Nephron (organoid): ENCODE measurements at regions not wholly inside any gene's neighbourhood (a gene's known extent, or its start where the extent isn't known, plus 50 kb on each side); places are given as distances from the start of the nearest gene placed in this dataset.
A peak's percentile ranks its signal among the peaks of the same experiment; 100 is the strongest.
"Not testable (repeated sequence)": the region's sequence is repeated elsewhere in the genome, so short reads cannot be mapped to it uniquely, and the experiment has no call there.

Source experiments
- H3K27ac Mint-ChIP-seq, 3 experiments: 2 replicates each; pipeline ENCODE4 v1.8.0; 2020; ENCODE audit warnings: mixed read lengths in 3 of 3, mild to moderate bottlenecking in 2 of 3, moderate library complexity in 1 of 3
- H3K27me3 Mint-ChIP-seq: 2 replicates; pipeline ENCODE4 v1.8.0; 2021; ENCODE audit warnings: low read depth, mild to moderate bottlenecking, moderate library complexity, mixed read lengths
- H3K36me3 Mint-ChIP-seq: 2 replicates; pipeline ENCODE4 v1.8.0; 2020; ENCODE audit warnings: low read depth, mixed read lengths
- H3K4me1 Mint-ChIP-seq: 2 replicates; pipeline ENCODE4 v1.8.0; 2020; ENCODE audit warnings: mixed read lengths
- H3K4me3 Mint-ChIP-seq, 3 experiments: 2 replicates each; pipeline ENCODE4 v1.8.0; 2020; ENCODE audit warnings: mild to moderate bottlenecking in 3 of 3, mixed read lengths in 3 of 3, moderate library complexity in 2 of 3
- H3K9me3 Mint-ChIP-seq: 2 replicates; pipeline ENCODE4 v1.8.0; 2020; ENCODE audit warnings: mixed read lengths
- TF ChIP-seq, protein P1 (sequence below), 3 experiments: fragments of 200-600 bp; sonication (generic); IDR thresholded peaks; one replicate each; pipeline ENCODE4 v1.5.0; 2021; ENCODE audit warnings: antibody characterized with exemption in 3 of 3; ENCODE audit not compliant: unreplicated experiment in 3 of 3

DNA sequence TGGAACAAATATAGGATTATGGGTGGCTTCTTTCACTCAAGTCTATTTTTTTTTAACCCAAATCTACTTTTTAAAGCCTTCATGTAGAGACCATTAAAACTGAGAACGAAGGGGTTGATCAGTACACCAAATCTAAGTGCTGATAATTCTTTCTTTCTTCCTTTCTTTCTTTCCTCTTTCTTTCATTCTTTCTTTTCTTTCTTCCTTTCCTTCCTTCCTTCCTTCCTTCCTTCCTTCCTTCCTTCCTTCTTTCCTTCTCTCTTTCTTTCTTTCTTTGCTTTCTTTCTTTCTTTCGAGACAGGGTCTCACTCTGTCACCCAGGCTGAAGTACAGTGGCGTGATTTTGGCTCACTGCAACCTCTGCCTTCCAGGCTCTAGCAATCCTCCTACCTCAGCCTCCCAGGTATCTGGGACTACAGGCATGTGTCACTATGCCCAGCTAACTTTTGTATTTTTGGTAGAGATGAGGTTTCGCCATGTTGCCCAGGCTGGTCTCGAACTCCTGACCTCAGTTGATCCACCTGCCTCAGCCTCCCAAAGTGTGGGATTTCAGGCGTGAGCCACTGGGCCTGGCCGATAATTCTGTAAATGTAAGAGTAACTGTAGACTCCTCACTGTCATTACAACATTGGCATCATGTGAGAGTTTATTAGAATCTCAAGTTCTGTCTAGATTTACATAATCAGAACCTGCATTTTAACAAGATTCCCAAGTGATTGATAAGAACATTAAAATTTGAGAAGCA is 236.4 kb downstream of the TFEC start:
- H3K27me3 Mint-ChIP-seq, result no peaks in the 10 kb centered on the region
- H3K27ac Mint-ChIP-seq, result no peak overlapping the region
- no peaks in the 10 kb centered on the region for H3K4me1 Mint-ChIP-seq
- no peaks in the 10 kb centered on the region for H3K36me3 Mint-ChIP-seq
- H3K9me3 Mint-ChIP-seq, result no peaks in the 10 kb centered on the region
- H3K4me3 Mint-ChIP-seq, result no peak overlapping the region
- TF ChIP-seq, protein P1, sequence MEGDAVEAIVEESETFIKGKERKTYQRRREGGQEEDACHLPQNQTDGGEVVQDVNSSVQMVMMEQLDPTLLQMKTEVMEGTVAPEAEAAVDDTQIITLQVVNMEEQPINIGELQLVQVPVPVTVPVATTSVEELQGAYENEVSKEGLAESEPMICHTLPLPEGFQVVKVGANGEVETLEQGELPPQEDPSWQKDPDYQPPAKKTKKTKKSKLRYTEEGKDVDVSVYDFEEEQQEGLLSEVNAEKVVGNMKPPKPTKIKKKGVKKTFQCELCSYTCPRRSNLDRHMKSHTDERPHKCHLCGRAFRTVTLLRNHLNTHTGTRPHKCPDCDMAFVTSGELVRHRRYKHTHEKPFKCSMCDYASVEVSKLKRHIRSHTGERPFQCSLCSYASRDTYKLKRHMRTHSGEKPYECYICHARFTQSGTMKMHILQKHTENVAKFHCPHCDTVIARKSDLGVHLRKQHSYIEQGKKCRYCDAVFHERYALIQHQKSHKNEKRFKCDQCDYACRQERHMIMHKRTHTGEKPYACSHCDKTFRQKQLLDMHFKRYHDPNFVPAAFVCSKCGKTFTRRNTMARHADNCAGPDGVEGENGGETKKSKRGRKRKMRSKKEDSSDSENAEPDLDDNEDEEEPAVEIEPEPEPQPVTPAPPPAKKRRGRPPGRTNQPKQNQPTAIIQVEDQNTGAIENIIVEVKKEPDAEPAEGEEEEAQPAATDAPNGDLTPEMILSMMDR (IDR thresholded peaks at IDR 0.05; ENCODE audit: unreplicated experiment in 3 of 3), result no peak

DNA sequence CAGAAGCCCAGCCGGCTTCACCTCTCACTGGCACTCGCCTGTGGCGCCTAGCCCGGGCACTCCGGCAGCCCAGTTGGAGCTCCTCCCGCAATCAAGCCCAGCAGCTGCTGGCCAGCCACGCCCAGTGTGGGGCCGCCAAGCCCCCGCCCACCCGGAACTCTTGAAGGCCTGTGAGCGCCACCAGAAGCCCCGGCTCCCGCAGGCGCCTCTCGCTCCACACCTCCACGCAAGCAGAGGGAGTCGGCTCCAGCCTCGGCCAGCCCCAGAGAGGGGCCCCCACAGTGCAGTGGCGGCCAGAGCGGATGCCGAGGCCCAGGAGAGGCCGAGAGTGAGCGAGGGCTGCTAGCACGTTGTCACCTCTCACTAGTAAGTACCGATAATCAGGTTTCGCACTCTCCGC is 240.7 kb downstream of the TFEC start:
- no peaks in the 10 kb centered on the region for H3K4me1 Mint-ChIP-seq
- H3K9me3 Mint-ChIP-seq, result peaks cover 3% of the 10 kb centered on the region
- TF ChIP-seq, protein P1 (IDR thresholded peaks at IDR 0.05; ENCODE audit: unreplicated experiment in 3 of 3), result no peak
- H3K4me3 Mint-ChIP-seq, result no peak overlapping the region
- H3K36me3 Mint-ChIP-seq, result no peaks in the 10 kb centered on the region
- H3K27ac Mint-ChIP-seq, result no peak overlapping the region
- H3K27me3 Mint-ChIP-seq, result peaks cover 6% of the 10 kb centered on the region

DNA sequence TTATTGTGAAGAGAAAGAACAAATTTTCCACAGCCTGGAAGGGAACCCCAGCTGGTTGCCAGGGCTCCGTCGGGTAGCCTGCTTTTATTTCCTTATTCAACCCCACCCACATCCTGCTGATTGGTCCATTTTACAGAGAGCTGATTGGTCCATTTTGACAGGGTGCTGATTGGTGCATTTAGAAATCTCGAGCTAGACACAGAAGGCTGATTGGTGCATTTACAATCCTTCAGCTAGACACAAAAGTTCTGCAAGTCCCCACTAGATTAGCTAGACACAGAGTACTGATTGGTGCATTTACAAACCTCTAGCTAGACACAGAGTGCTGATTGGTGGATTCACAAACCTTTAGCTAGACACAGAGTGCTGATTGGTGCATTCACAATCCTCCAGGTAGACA is 241.1 kb downstream of the TFEC start:
- H3K27ac Mint-ChIP-seq, H3K27me3 Mint-ChIP-seq, H3K4me1 Mint-ChIP-seq, H3K4me3 Mint-ChIP-seq, H3K9me3 Mint-ChIP-seq, H3K36me3 Mint-ChIP-seq: not testable (repeated sequence)

DNA sequence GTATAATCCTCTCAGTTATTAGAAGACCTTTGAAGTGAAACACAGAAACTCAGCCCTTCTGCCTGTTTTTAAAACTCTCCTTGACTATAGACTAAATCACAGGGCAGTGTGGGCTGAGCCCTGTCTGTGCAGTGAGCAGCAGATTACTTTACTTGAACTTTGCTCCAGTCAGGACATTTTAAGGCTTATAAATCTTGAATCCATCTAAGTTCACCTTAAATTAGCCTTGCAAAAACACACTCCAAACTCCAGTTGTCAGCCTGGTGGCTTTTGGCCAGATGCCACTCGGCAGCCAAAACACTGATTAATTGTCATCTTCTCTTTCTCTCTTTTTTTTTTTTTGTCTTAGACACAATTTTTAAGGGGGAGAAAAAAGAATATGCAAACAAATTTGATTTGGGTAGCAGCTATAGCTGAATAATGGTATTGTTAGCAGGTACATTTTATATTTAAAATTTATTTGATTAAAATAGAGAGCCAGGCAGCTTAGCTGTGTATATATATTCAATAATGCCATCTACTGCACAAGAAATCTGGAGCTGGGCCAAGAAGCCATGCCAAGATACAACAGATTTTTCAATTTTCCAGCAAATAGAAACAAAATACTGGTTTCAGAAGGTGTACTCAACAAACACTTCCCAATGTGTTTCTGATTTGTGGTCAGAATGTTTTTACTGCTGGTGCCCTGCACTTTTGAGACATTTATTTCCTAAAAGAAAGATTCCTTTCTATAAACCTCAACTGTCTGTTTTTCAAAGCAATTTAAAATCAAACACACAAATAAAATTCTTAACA is 247.7 kb downstream of the TFEC start:
- H3K9me3 Mint-ChIP-seq, result peaks cover 6% of the 10 kb centered on the region
- peaks cover 22% of the 10 kb centered on the region for H3K4me1 Mint-ChIP-seq
- peak overlapping the region; percentile 33 to 50 (median 38) for H3K4me3 Mint-ChIP-seq
- TF ChIP-seq, protein P1 (IDR thresholded peaks at IDR 0.05; ENCODE audit: unreplicated experiment in 3 of 3), result no peak
- peak overlapping the region; percentile 64 to 92 (median 65) for H3K27ac Mint-ChIP-seq
- peaks cover 15% of the 10 kb centered on the region for H3K27me3 Mint-ChIP-seq
- no peaks in the 10 kb centered on the region for H3K36me3 Mint-ChIP-seq

DNA sequence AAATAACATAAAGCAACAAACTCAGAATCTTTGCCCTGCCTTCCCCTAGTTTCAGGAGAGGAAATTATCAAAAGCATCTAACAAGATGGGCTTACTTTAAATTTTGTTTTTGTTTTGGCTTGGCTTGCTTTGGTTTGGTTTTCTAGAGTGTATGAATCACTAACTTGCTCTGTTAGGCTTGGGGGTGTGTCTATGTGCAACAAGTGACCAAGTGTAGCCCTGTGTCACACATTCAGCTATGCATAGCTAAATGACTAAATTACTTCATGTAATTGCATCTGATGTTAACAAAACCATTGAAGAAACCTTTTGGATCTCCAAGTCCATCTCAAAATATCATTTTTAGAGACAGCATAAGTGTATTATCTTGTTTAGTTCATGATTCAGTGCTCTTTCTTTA is 251.0 kb downstream of the TFEC start:
- TF ChIP-seq, protein P1 (IDR thresholded peaks at IDR 0.05; ENCODE audit: unreplicated experiment in 3 of 3), result no peak
- Mint-ChIP-seq H3K4me3 (no peak overlapping the region), H3K36me3 (no peaks in the 10 kb centered on the region), H3K4me1 (peaks cover 22% of the 10 kb centered on the region), H3K27ac (no peak overlapping the region), H3K9me3 (peaks cover 4% of the 10 kb centered on the region), H3K27me3 (peaks cover 9% of the 10 kb centered on the region)

DNA sequence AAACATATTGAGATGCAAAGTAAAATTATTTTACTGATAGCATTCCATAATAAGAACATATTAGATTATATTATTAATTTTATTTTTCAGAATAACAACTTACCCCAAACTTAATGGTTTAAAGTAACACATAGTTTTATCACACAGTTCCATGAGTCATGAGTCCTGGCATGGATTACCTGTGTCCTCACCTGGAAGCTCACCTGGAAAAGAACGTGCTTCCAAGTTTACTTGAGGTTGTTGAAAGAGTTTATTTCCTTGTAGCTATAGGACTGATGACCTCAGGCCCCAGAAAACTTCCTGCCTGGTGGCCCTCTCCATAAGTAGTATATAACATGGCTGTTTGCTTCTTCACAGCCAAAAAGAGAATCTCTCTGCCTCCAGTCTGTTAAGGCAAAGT is 254.6 kb downstream of the TFEC start:
- Mint-ChIP-seq H3K9me3 (no peaks in the 10 kb centered on the region), H3K27me3 (peaks cover 9% of the 10 kb centered on the region), H3K27ac (no peak overlapping the region), H3K36me3 (no peaks in the 10 kb centered on the region), H3K4me1 (peaks cover 5% of the 10 kb centered on the region), H3K4me3 (no peak overlapping the region)
- TF ChIP-seq, protein P1 (IDR thresholded peaks at IDR 0.05; ENCODE audit: unreplicated experiment in 3 of 3), result no peak
